Psoas muscle (tissue), 7 donors: ENCODE measurements at regions not wholly inside any gene's neighbourhood (a gene's known extent, or its start where the extent isn't known, plus 50 kb on each side); places are given as distances from the start of the nearest gene placed in this dataset.
"Not testable (repeated sequence)": the region's sequence is repeated elsewhere in the genome, so short reads cannot be mapped to it uniquely, and the experiment has no call there.

Source experiments
- ATAC-seq, 4 donors: fragments of 200-7000 bp; cut with Tn5 transposase; one replicate each; pipeline ENCODE4 v1.9.1; 2020; ENCODE audit warnings: moderate library complexity in 3 of 4, mild to moderate bottlenecking in 2 of 4
- DNase-seq, 2 donors: peaks; one replicate each; pipeline ENCODE4 v3.0.0-alpha.2; 2020
- H3K27ac ChIP-seq: fragments of 200-600 bp; one replicate; pipeline ENCODE4 v1.8.0; 2022
- H3K27me3 ChIP-seq, 3 donors: fragments of 200-600 bp in 1 of 3; one replicate each; pipeline versions ENCODE4 v1.6.1 to v1.8.0; 2013 to 2022; ENCODE audit warnings: low read length in 2 of 3, mild to moderate bottlenecking in 2 of 3, moderate library complexity in 1 of 3; ENCODE audit not compliant: insufficient read depth in 3 of 3
- H3K36me3 ChIP-seq, 2 donors: fragments of 200-600 bp in 1 of 2; one replicate each; pipeline versions ENCODE4 v1.6.1 to v1.8.0; 2013 to 2022; ENCODE audit warnings: low read depth in 1 of 2, mild to moderate bottlenecking in 1 of 2, moderate library complexity in 1 of 2; ENCODE audit not compliant: insufficient read depth in 1 of 2
- H3K4me1 ChIP-seq: fragments of 200-600 bp; one replicate; pipeline ENCODE4 v1.8.0; 2022
- H3K4me3 ChIP-seq: fragments of 200-600 bp; one replicate; pipeline ENCODE4 v1.8.0; 2022; ENCODE audit warnings: mild to moderate bottlenecking
- H3K9me3 ChIP-seq: fragments of 200-600 bp; one replicate; pipeline ENCODE4 v1.8.0; 2022
- CTCF ChIP-seq: fragments of 200-600 bp; IDR thresholded peaks from one replicate; pipeline ENCODE4 v1.8.0; 2022; ENCODE audit warnings: antibody characterized with exemption
- WGBS, 3 donors: extraction: QIAGEN DNeasy Blood & Tissue Kit; methylation state at CpG; one replicate each; pipeline versions ENCODE4 v1.1.6 to v1.1.7; 2013; 5-methylcytosine and 5-hydroxymethylcytosine counted together
- intact Hi-C, 2 donors: fragments of 100-400 bp; cut with DNase I; formaldehyde crosslinking; loops; one replicate each; pipeline versions ENCODE4 v1.11.0 to v1.14.2; 2022
- donor health status: healthy with polysubstance abuse.
- donor health status: DM: no; HTN: no; CAD: no; lungs with moderate emphysema.
- donor health status: Bipolar disorder and iron deficiency.
- donor health status: healthy.
- donor health status: DM: yes; HTN: yes; CAD: no.
- donor health status: DM: no; HTN: no; CAD: no.
- donor health status: DM: yes; HTN: yes; CAD: no.

GRCh38 chr6:115514656-115515055, 546.0 kb downstream of the FRK start:
- no peak overlapping the region for H3K4me3 ChIP-seq
- ATAC-seq = no peak
- no peaks in the 10 kb centered on the region for H3K36me3 ChIP-seq
- no peaks in the 10 kb centered on the region for H3K4me1 ChIP-seq
- TF ChIP-seq CTCF = no peak
- no peak overlapping the region for H3K27ac ChIP-seq
- no peaks in the 10 kb centered on the region for H3K27me3 ChIP-seq
- WGBS, 3 donors = 57 to 61% (median 58%) methylated on average over 4 of the region's 4 CpGs
- DNase-seq = no peak
- no peaks in the 10 kb centered on the region for H3K9me3 ChIP-seq
- intact Hi-C loops = no loop called here

- no peak for TF ChIP-seq CTCF
- intact Hi-C loops = no loop called here
- Histone ChIP-seq H3K36me3 (no peaks in the 10 kb centered on the region), H3K27ac (no peak overlapping the region), H3K4me1 (no peaks in the 10 kb centered on the region), H3K9me3 (no peaks in the 10 kb centered on the region), H3K27me3 (no peaks in the 10 kb centered on the region), H3K4me3 (no peak overlapping the region)
- no peak for ATAC-seq
- 25 to 29% (median 25%) methylated on average over 1 of the region's 1 CpG for WGBS, 3 donors
- DNase-seq = no peak
Measured at GRCh38 chr6:115512923-115513322, 547.8 kb downstream of the FRK start.

GRCh38 chr6:115511771-115512170, 548.9 kb downstream of the FRK start:
- intact Hi-C loops = no loop called here
- H3K4me1 ChIP-seq = no peaks in the 10 kb centered on the region
- H3K27me3 ChIP-seq = no peaks in the 10 kb centered on the region
- DNase-seq = no peak
- no peak overlapping the region for H3K27ac ChIP-seq
- H3K9me3 ChIP-seq = no peaks in the 10 kb centered on the region
- no peaks in the 10 kb centered on the region for H3K36me3 ChIP-seq
- ATAC-seq = no peak
- no peak overlapping the region for H3K4me3 ChIP-seq
- no peak for TF ChIP-seq CTCF

- H3K27me3 ChIP-seq, DNase-seq, H3K9me3 ChIP-seq, H3K27ac ChIP-seq, H3K4me1 ChIP-seq, H3K36me3 ChIP-seq, ATAC-seq, H3K4me3 ChIP-seq, intact Hi-C loops: not testable (repeated sequence)
- WGBS, 3 donors = 13 to 19% (median 14%) methylated on average over 2 of the region's 2 CpGs
Measured at GRCh38 chr6:115502432-115502831, 558.3 kb downstream of the FRK start.

GRCh38 chr6:115495184-115495583, 565.5 kb downstream of the FRK start:
- 86 to 89% (median 89%) methylated on average over 3 of the region's 3 CpGs for WGBS, 3 donors
- no peak for ATAC-seq
- TF ChIP-seq CTCF = no peak

More at GRCh38 chr6:115495184-115495583, 565.5 kb downstream of the FRK start:
- no peak for DNase-seq
- Histone ChIP-seq H3K36me3 (no peaks in the 10 kb centered on the region), H3K27me3 (no peaks in the 10 kb centered on the region), H3K4me3 (no peak overlapping the region), H3K27ac (no peak overlapping the region), H3K4me1 (no peaks in the 10 kb centered on the region), H3K9me3 (no peaks in the 10 kb centered on the region)
- intact Hi-C loops = no loop called here
